ENCODE measurements at regions not wholly inside any gene's neighbourhood (a gene's known extent, or its start where the extent isn't known, plus 50 kb on each side); places are given as distances from the start of the nearest gene placed in this dataset.

- Histone ChIP-seq H3K27ac (ENCODE audit: low read depth, low read length) (no peak overlapping the region), H3K4me1 (ENCODE audit: control insufficient read depth, insufficient read depth, low read length) (peaks cover 6% of the 10 kb centered on the region; the same call in 1 of the 2 replicates), H3K9ac (ENCODE audit: low read length) (no peak overlapping the region), H3K36me3 (ENCODE audit: control insufficient read depth, insufficient read depth, low read length) (no peaks in the 10 kb centered on the region), H3K9me3 (ENCODE audit: control insufficient read depth, insufficient read depth, low read depth, low read length) (no peaks in the 10 kb centered on the region), H3K27me3 (ENCODE audit: control insufficient read depth, insufficient read depth, low read length) (no peaks in the 10 kb centered on the region), H3K4me3 (ENCODE audit: low read depth, low read length) (no peak overlapping the region)
These were observed 413.7 kb upstream of the SULF2 start for GRCh38 chr20:48198929-48199451.

- H3K4me3 ChIP-seq (ENCODE audit: low read depth, low read length), result no peak overlapping the region
- H3K36me3 ChIP-seq (ENCODE audit: control insufficient read depth, insufficient read depth, low read length), result no peaks in the 10 kb centered on the region
- H3K27me3 ChIP-seq (ENCODE audit: control insufficient read depth, insufficient read depth, low read length), result no peaks in the 10 kb centered on the region
- peaks cover 6% of the 10 kb centered on the region; the same call in 1 of the 2 replicates for H3K4me1 ChIP-seq (ENCODE audit: control insufficient read depth, insufficient read depth, low read length)
- no peak overlapping the region for H3K27ac ChIP-seq (ENCODE audit: low read depth, low read length)
- H3K9ac ChIP-seq (ENCODE audit: low read length), result no peak overlapping the region
- H3K9me3 ChIP-seq (ENCODE audit: control insufficient read depth, insufficient read depth, low read depth, low read length), result no peaks in the 10 kb centered on the region
These were observed 411.8 kb upstream of the SULF2 start for GRCh38 chr20:48197066-48197465.

DNA sequence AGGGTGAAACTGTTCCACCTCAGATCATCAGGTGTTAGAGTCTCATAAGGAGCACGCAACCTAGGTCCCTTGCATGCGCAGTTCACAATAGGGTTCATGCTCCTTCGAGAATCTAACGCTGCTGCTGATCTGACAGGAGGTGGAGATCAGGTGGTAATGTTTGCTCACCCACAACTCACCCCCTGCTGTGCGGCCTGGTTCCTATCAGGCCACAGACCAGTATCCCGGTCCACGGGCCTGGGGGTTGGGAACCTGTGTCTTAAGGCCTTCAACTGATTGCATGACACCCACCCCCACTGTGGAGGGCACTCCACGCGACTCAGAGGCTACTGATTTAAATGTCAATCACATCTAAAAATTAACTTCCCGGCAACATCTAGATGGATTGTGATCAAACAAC is 411.2 kb upstream of the SULF2 start:
- no peak overlapping the region for H3K9ac ChIP-seq (ENCODE audit: low read length)
- H3K27ac ChIP-seq (ENCODE audit: low read depth, low read length), result no peak overlapping the region
- H3K27me3 ChIP-seq (ENCODE audit: control insufficient read depth, insufficient read depth, low read length), result no peaks in the 10 kb centered on the region
- no peaks in the 10 kb centered on the region for H3K36me3 ChIP-seq (ENCODE audit: control insufficient read depth, insufficient read depth, low read length)
- H3K4me3 ChIP-seq (ENCODE audit: low read depth, low read length), result no peak overlapping the region
- H3K9me3 ChIP-seq (ENCODE audit: control insufficient read depth, insufficient read depth, low read depth, low read length), result no peaks in the 10 kb centered on the region
- H3K4me1 ChIP-seq (ENCODE audit: control insufficient read depth, insufficient read depth, low read length), result peaks cover 10% of the 10 kb centered on the region; the same call in 1 of the 2 replicates

DNA sequence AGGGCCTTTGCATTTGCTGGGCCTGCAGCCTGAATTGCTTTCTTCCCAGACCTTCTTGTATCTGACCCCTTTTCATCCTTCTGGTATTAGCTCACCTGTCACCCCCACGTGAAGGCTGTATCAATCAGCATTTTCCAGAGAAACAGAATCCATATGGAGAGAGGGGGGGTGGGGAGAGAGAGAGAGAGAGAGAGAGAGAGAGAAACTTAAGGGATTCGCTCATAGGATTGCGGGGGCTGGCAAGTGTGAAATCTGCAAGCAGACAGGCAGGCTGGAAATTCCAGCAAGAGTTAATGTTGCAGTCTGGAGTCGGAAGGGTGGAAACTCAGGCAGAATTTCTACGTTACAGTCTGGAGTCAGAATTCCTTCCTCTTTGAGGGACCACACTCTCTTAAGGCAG is 410.7 kb upstream of the SULF2 start:
- Histone ChIP-seq H3K4me3 (ENCODE audit: low read depth, low read length) (no peak overlapping the region), H3K27ac (ENCODE audit: low read depth, low read length) (no peak overlapping the region), H3K9ac (ENCODE audit: low read length) (no peak overlapping the region), H3K4me1 (ENCODE audit: control insufficient read depth, insufficient read depth, low read length) (peaks cover 15% of the 10 kb centered on the region; the same call in 1 of the 2 replicates), H3K9me3 (ENCODE audit: control insufficient read depth, insufficient read depth, low read depth, low read length) (no peaks in the 10 kb centered on the region), H3K27me3 (ENCODE audit: control insufficient read depth, insufficient read depth, low read length) (no peaks in the 10 kb centered on the region), H3K36me3 (ENCODE audit: control insufficient read depth, insufficient read depth, low read length) (no peaks in the 10 kb centered on the region)

- H3K4me1 ChIP-seq (ENCODE audit: control insufficient read depth, insufficient read depth, low read length), result peaks cover 18% of the 10 kb centered on the region; the same call in 1 of the 2 replicates
- H3K27me3 ChIP-seq (ENCODE audit: control insufficient read depth, insufficient read depth, low read length), result no peaks in the 10 kb centered on the region
- H3K27ac ChIP-seq (ENCODE audit: low read depth, low read length), result no peak overlapping the region
- H3K9me3 ChIP-seq (ENCODE audit: control insufficient read depth, insufficient read depth, low read depth, low read length), result no peaks in the 10 kb centered on the region
- H3K9ac ChIP-seq (ENCODE audit: low read length), result no peak overlapping the region
- no peak overlapping the region for H3K4me3 ChIP-seq (ENCODE audit: low read depth, low read length)
- H3K36me3 ChIP-seq (ENCODE audit: control insufficient read depth, insufficient read depth, low read length), result no peaks in the 10 kb centered on the region
These were observed 410.0 kb upstream of the SULF2 start for GRCh38 chr20:48195121-48195870.

DNA sequence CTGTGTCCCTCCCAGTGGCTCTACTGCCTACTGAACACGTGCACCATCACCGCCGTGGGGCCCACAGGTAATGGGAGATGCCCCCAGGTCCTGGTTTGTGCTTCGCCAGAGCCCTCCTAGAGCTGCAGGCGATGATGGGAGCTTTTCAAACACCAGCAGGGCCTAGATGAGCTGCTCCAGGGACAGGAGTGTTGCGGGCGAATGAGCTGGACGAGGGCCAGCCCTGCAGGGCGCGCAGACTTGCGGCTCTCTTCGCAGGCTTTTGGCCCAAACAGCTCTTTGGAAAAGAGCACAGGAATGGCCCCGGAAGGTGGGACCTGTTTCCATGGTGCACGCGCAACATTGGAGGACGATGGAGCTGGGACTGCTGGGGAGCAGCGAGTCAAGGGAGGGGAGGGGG is 409.3 kb upstream of the SULF2 start:
- H3K36me3 ChIP-seq (ENCODE audit: control insufficient read depth, insufficient read depth, low read length), result no peaks in the 10 kb centered on the region
- H3K4me1 ChIP-seq (ENCODE audit: control insufficient read depth, insufficient read depth, low read length), result peaks cover 21% of the 10 kb centered on the region; the same call in 1 of the 2 replicates
- H3K27ac ChIP-seq (ENCODE audit: low read depth, low read length), result no peak overlapping the region
- H3K9ac ChIP-seq (ENCODE audit: low read length), result no peak overlapping the region
- H3K27me3 ChIP-seq (ENCODE audit: control insufficient read depth, insufficient read depth, low read length), result no peaks in the 10 kb centered on the region
- no peak overlapping the region for H3K4me3 ChIP-seq (ENCODE audit: low read depth, low read length)
- H3K9me3 ChIP-seq (ENCODE audit: control insufficient read depth, insufficient read depth, low read depth, low read length), result no peaks in the 10 kb centered on the region

DNA sequence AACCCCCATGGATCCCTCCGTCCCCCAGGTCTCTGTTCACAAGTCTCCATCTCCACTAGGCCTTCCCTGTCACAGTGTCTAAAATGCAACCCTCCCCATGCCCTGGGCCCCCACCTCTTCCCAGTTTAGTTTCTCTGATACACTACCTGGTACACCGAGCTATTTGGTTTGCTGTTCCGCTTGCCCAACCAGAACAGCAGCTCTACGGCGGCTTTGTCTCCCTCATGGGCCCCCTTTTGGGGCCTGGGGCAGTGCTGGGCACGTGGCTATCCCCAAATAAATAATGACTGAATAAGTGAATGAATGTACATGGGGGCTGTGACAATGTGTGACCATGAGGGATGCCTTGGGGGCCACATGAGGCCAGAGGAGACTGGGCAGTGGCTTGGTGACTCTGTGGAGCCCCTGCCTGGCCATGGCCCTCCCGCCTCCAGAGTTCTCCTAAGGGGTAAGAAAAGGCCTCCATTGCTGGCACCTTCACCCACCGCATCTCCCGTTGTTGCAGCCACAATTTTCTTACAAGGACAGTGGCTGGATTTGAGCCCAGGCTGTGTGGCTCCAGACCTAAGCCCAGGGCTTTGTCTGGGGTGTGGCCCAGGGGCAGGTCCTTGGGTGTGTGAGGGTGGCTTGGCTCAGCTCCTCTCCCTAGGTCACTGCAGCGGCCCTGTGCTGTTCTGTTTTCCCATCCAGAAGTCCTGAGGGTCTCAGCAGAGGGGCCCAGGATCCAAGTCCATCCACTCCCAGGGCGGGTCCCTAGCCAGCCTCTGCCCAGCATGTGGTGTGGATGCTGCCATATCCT is 408.5 kb upstream of the SULF2 start:
- Histone ChIP-seq H3K9me3 (ENCODE audit: control insufficient read depth, insufficient read depth, low read depth, low read length) (no peaks in the 10 kb centered on the region), H3K27ac (ENCODE audit: low read depth, low read length) (no peak overlapping the region), H3K27me3 (ENCODE audit: control insufficient read depth, insufficient read depth, low read length) (no peaks in the 10 kb centered on the region), H3K36me3 (ENCODE audit: control insufficient read depth, insufficient read depth, low read length) (no peaks in the 10 kb centered on the region), H3K4me3 (ENCODE audit: low read depth, low read length) (no peak overlapping the region), H3K4me1 (ENCODE audit: control insufficient read depth, insufficient read depth, low read length) (peaks cover 21% of the 10 kb centered on the region; the same call in 1 of the 2 replicates), H3K9ac (ENCODE audit: low read length) (no peak overlapping the region)

- Histone ChIP-seq H3K9ac (ENCODE audit: low read length) (no peak overlapping the region), H3K4me3 (ENCODE audit: low read depth, low read length) (no peak overlapping the region), H3K27me3 (ENCODE audit: control insufficient read depth, insufficient read depth, low read length) (no peaks in the 10 kb centered on the region), H3K27ac (ENCODE audit: low read depth, low read length) (no peak overlapping the region), H3K9me3 (ENCODE audit: control insufficient read depth, insufficient read depth, low read depth, low read length) (no peaks in the 10 kb centered on the region), H3K4me1 (ENCODE audit: control insufficient read depth, insufficient read depth, low read length) (peaks cover 23% of the 10 kb centered on the region; the same call in 1 of the 2 replicates), H3K36me3 (ENCODE audit: control insufficient read depth, insufficient read depth, low read length) (no peaks in the 10 kb centered on the region)
These were observed 406.8 kb upstream of the SULF2 start for GRCh38 chr20:48192109-48192508.

- H3K4me3 ChIP-seq (ENCODE audit: low read depth, low read length), result no peak overlapping the region
- no peaks in the 10 kb centered on the region for H3K9me3 ChIP-seq (ENCODE audit: control insufficient read depth, insufficient read depth, low read depth, low read length)
- H3K36me3 ChIP-seq (ENCODE audit: control insufficient read depth, insufficient read depth, low read length), result no peaks in the 10 kb centered on the region
- no peak overlapping the region for H3K27ac ChIP-seq (ENCODE audit: low read depth, low read length)
- H3K9ac ChIP-seq (ENCODE audit: low read length), result no peak overlapping the region
- no peaks in the 10 kb centered on the region for H3K27me3 ChIP-seq (ENCODE audit: control insufficient read depth, insufficient read depth, low read length)
- peaks cover 27% of the 10 kb centered on the region; the same call in 1 of the 2 replicates for H3K4me1 ChIP-seq (ENCODE audit: control insufficient read depth, insufficient read depth, low read length)
These were observed 405.9 kb upstream of the SULF2 start for GRCh38 chr20:48191200-48191599.

DNA sequence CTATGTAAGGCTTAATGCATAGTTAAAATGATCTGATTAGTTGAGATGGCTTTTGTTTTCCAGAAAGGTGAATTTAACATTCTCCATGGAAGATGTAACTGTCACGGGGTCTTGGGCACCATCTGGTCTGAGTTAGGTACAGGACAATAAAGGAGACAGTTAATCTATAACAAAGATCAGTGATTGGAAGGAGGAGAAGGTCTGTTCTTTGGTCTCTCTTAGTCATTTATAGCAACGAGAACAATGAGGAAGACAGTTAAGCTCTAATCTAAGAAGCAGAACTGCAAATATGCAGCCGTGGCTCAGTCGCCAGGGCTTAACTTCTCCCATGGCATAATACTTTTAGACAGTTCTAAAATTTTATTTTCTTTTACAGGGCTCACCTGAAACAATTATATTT is 405.5 kb upstream of the SULF2 start:
- Histone ChIP-seq H3K9me3 (ENCODE audit: control insufficient read depth, insufficient read depth, low read depth, low read length) (no peaks in the 10 kb centered on the region), H3K4me1 (ENCODE audit: control insufficient read depth, insufficient read depth, low read length) (peaks cover 27% of the 10 kb centered on the region; the same call in 1 of the 2 replicates), H3K4me3 (ENCODE audit: low read depth, low read length) (no peak overlapping the region), H3K27me3 (ENCODE audit: control insufficient read depth, insufficient read depth, low read length) (no peaks in the 10 kb centered on the region), H3K36me3 (ENCODE audit: control insufficient read depth, insufficient read depth, low read length) (no peaks in the 10 kb centered on the region), H3K9ac (ENCODE audit: low read length) (no peak overlapping the region), H3K27ac (ENCODE audit: low read depth, low read length) (no peak overlapping the region)

DNA sequence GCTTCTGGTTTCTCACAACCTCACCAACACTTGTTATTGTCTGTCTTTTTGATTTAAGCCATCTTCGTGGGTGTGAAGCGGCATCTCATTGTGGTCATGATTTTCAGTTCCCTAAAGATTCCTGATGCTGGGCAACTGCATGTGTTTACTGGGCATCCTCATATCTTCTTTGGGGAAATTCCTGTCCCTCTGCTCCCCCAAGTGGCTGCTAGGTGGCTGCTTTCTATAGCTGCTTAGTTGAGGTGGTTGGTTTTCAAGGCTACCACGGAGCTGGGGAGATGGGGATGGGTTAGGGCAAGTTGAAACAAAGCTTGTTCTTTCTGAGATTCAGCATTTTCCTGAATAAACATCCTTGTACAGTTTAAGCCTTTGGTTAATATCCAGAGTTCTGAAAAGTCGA is 403.9 kb upstream of the SULF2 start:
- H3K36me3 ChIP-seq (ENCODE audit: control insufficient read depth, insufficient read depth, low read length), result no peaks in the 10 kb centered on the region
- H3K4me1 ChIP-seq (ENCODE audit: control insufficient read depth, insufficient read depth, low read length), result peaks cover 27% of the 10 kb centered on the region; the same call in 1 of the 2 replicates
- H3K27me3 ChIP-seq (ENCODE audit: control insufficient read depth, insufficient read depth, low read length), result no peaks in the 10 kb centered on the region
- no peak overlapping the region for H3K4me3 ChIP-seq (ENCODE audit: low read depth, low read length)
- no peaks in the 10 kb centered on the region for H3K9me3 ChIP-seq (ENCODE audit: control insufficient read depth, insufficient read depth, low read depth, low read length)
- H3K9ac ChIP-seq (ENCODE audit: low read length), result no peak overlapping the region
- H3K27ac ChIP-seq (ENCODE audit: low read depth, low read length), result no peak overlapping the region
